ENCODE measurements at regions not wholly inside any gene's neighbourhood (a gene's known extent, or its start where the extent isn't known, plus 50 kb on each side); places are given as distances from the start of the nearest gene placed in this dataset.
"Not testable (repeated sequence)": the region's sequence is repeated elsewhere in the genome, so short reads cannot be mapped to it uniquely, and the experiment has no call there.

GRCh38 chr13:62799038-62799535, 1383.4 kb upstream of the PCDH20 start:
- DNase-seq, result no peak

GRCh38 chr13:62793850-62794249, 1378.2 kb upstream of the PCDH20 start:
- DNase-seq, result no peak

GRCh38 chr13:62781866-62782265, 1366.2 kb upstream of the PCDH20 start:
- DNase-seq, result no peak

GRCh38 chr13:62779161-62779560, 1363.5 kb upstream of the PCDH20 start:
- DNase-seq, result no peak

GRCh38 chr13:62767473-62767872, 1351.8 kb upstream of the PCDH20 start:
- DNase-seq, result no peak

GRCh38 chr13:62760724-62761123, 1345.1 kb upstream of the PCDH20 start:
- no peak for DNase-seq

GRCh38 chr13:62747629-62748028, 1332.0 kb upstream of the PCDH20 start:
- DNase-seq, result peak; percentile 55

- DNase-seq, result peak; percentile 1
Observed at GRCh38 chr13:62747152-62747551, 1331.5 kb upstream of the PCDH20 start.

- DNase-seq, result not testable (repeated sequence)
Observed at GRCh38 chr13:62729746-62730145, 1314.1 kb upstream of the PCDH20 start.

GRCh38 chr13:62721893-62722292, 1306.2 kb upstream of the PCDH20 start:
- DNase-seq, result no peak

GRCh38 chr13:62711948-62712347, 1296.3 kb upstream of the PCDH20 start:
- DNase-seq, result not testable (repeated sequence)

- no peak for DNase-seq
Observed at GRCh38 chr13:62710787-62711186, 1295.1 kb upstream of the PCDH20 start.

GRCh38 chr13:62706048-62706447, 1290.4 kb upstream of the PCDH20 start:
- no peak for DNase-seq

GRCh38 chr13:62704875-62705274, 1289.2 kb upstream of the PCDH20 start:
- no peak for DNase-seq

GRCh38 chr13:62702502-62702901, 1286.9 kb upstream of the PCDH20 start:
- no peak for DNase-seq

GRCh38 chr13:62697701-62698100, 1282.1 kb upstream of the PCDH20 start:
- DNase-seq, result no peak

GRCh38 chr13:62696490-62696889, 1280.8 kb upstream of the PCDH20 start:
- no peak for DNase-seq

GRCh38 chr13:62687732-62688131, 1272.1 kb upstream of the PCDH20 start:
- DNase-seq, result no peak

GRCh38 chr13:62684359-62684758, 1268.7 kb upstream of the PCDH20 start:
- DNase-seq, result no peak

GRCh38 chr13:62682788-62683187, 1267.1 kb upstream of the PCDH20 start:
- no peak for DNase-seq

- DNase-seq, result no peak
Observed at GRCh38 chr13:62678039-62678438, 1262.4 kb upstream of the PCDH20 start.

GRCh38 chr13:62663767-62664166, 1248.1 kb upstream of the PCDH20 start:
- no peak for DNase-seq

GRCh38 chr13:62659365-62659764, 1243.7 kb upstream of the PCDH20 start:
- DNase-seq, result no peak

GRCh38 chr13:62653371-62653770, 1237.7 kb upstream of the PCDH20 start:
- DNase-seq, result no peak

GRCh38 chr13:62643799-62644524, 1228.3 kb upstream of the PCDH20 start:
- no peak for DNase-seq
